Fibroblast of skin of scalp (primary cell): ENCODE measurements at regions not wholly inside any gene's neighbourhood (a gene's known extent, or its start where the extent isn't known, plus 50 kb on each side); places are given as distances from the start of the nearest gene placed in this dataset.

Experiments used
- DNase-seq: peaks from one replicate; pipeline ENCODE4 v3.0.0-alpha.2; 2013

DNA sequence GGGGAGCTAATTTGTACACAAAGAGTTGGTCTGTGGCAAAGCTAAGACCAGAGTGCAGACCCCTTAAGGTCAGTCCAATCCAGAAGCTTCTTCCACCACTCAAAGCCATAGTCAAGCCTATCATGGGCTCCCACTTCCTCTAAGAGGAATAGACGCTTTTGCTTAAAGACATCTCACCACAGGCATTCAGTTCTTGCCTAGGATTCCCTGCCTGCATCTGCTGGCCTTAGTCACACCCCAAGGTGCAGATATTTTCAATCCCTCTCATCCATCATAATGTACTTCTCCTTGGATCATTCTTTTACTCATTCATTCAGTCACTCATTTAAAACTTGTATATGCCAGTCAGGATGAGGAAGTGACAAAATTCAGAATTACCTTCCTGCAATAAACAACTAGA lies 179.6 kb upstream of the STT3B start:
- no peak for DNase-seq

DNA sequence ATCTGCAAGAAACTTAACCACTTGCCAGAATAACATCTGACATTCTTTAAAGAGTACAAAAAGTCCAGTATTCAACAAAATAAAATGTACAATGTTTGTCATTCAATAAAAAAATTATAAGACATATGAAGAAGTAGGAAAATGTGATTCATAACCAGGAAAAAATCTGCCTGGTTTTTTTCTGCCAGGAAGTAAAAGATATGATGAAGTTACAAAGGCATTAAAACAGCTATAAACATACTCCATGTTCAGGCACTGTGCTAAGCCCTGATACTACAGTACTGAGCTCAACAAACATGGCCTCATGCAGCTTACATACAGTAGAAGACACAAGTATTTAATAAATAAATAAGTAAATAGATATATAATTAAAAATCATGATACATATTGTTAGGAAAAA lies 178.4 kb upstream of the STT3B start:
- DNase-seq, result no peak

DNA sequence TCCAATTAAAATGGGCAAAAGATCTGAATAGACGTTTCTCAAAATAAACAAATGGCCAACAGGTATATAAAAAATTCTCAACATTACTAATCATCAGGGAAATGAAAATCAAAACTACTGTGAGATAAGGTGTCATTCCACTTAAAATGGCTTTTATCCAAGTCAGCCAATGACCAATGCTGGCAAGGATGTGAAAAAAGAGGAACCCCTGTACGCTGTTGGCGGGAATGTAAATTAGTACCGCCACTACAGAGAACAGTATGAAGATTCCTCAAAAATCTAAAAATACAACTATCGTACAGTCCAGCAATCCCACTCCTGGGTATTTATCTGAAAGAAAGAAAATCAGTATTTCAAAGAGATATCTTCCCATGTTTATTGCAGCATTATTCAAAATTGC lies 176.9 kb upstream of the STT3B start:
- DNase-seq, result no peak

DNA sequence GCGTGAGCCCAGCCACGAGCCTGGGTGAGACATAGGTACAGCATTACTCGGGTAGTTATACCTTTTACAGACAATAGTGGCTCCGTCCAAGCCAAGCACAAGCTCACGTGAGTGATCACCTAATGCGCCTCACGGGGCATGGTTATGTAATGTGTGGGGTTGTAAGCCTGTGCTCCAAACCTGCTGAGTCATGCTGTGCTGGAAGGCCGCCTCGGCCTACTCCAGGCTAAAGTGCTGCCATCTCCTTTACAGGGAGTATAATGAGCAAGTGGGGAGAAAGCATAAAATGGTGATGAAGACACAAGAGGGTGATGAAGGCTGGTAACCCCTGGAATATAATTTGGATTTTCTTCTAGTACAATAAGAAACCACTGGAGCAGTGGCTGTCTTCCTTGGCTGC lies 175.8 kb upstream of the STT3B start:
- no peak for DNase-seq

DNA sequence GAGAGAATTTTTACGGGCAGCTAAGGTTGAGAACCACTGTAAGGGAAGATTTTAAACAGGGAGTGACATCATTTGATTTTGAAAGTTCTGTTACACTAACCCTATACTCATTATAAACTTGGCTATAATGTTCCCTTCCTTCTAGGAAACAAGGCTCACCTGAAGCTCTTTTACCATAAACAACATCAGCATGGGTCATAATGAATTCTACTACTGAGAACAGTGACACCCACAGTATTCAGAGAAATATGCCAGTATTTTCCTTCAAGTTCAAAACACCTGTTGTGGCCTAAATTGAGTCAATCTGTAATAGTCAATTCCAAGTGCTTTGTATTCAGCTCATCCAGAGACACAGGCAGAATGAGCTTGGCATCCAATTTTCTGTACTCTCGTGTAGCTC lies 175.3 kb upstream of the STT3B start:
- DNase-seq, result no peak

DNA sequence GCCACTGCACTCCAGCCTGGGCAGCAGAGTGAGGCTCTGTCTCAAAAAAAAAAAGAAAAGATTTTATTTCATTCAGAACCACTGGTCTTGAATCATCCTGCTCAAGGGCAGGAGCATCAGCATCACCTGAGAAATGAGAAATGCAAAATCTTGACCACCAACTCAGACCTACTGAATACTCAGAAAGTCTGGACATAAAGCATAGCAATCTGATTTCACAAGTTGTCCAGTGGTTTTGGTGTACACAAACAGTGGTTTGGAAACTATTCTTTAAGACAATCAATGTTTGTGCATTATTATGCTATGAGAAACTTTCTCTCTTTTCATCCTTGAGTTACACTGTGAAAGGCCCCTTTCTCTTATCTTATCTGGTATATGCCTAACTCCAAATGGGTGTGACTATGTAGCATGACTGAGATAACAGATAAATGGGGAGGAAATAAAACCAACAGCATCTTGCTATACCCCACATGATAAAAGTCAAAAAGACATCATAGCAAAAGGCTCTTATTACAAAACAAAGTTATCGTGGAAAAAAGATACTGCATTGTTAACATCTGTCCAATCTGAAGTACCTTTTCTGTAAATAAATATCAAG lies 174.2 kb upstream of the STT3B start:
- DNase-seq, result no peak

DNA sequence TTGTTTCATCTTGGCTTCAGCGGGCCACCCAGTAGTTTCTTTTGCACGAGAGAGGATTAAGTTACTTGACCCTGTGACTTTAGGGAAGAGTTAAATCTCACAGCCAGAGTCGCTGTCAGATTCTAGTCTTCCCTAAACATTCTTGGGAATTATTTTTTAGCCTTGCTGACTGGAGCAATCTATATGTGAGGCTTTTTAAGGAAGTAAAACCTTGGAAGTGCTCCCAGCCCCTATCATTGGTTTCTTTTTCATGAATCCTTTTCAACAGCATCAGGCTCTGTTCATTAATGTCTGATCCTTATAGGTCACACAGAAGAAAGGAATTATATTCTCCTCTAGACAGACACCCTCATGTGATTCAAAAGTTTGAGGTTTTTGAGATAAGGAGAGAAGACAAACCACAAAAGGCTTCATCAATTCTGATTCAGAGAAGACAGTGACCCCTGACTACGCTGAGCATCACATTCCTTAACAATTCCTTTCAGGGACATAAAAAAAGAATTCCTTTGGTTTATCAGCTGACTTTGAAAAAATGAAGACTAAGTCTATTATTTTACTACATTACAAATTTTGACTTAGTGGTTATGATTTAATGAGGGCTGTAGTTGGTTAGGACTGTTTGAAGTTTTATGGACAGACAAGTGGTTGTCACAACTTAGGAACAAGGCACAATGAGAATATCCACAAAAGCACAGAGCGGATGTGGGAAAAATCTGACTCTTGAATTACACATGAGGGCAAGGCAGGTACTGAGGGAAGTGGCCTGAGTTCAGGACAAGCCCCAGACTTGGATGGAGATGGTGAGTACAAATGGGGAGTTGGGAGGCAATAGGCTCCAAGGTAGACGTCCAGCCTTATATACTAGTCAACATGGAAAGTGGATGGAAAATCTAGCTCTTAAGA lies 171.1 kb upstream of the STT3B start:
- peak; percentile 90 for DNase-seq

DNA sequence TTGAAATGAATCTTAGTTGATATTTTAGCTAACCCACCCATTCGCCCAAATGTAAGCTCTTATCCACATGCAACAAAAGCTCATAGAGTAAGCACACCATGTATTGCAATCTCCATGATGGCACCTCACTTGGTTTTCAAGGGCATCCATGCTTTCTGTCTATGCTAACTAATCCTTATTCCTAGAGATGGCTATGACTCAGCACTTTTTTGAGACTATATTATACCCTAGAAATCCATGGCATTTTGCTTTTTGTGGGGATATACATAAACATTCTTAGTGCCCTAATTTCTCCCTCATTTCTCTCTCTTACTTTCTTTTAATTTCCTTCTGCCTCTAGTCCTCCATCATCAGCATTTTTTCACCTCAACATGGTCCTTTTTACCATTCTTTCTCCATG lies 168.5 kb upstream of the STT3B start:
- peak; percentile 33 for DNase-seq

DNA sequence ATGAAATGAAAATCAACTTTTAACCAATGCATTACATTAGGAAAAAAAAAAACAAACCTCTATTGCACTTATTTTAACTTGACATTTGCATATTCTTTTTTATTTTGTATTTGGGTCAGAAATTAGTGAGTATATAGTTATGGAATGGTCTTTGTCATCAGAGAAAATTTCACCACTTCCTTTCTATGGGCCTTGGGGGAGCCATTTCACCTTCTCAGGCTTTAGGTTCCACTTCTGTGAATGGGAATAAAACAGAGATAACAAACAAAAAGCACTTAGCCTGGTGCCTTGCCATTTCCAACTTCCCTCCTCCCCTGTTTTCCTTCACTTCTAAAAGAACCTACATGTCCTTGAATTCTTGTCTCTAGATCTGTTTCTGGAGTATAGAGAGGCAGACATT lies 168.0 kb upstream of the STT3B start:
- DNase-seq, result peak; percentile 77

DNA sequence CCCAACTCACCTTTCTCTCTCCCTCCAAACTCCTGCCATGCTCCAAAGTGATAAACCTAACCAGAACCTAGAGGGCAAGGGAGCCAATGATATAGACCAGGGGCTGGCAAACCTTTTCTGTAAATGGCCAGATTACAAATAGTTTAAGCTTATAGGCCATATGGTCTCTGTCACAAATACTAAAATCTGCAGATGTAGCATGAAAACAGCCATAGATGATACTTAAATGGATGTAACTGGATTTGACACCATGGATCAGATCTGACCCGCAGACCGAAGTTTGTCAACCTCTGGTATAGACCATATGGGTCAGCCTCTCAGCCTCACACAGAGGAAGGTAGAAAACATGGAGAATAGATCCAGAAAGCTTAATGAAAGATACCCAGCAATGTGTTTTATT lies 165.2 kb upstream of the STT3B start:
- DNase-seq, result no peak

DNA sequence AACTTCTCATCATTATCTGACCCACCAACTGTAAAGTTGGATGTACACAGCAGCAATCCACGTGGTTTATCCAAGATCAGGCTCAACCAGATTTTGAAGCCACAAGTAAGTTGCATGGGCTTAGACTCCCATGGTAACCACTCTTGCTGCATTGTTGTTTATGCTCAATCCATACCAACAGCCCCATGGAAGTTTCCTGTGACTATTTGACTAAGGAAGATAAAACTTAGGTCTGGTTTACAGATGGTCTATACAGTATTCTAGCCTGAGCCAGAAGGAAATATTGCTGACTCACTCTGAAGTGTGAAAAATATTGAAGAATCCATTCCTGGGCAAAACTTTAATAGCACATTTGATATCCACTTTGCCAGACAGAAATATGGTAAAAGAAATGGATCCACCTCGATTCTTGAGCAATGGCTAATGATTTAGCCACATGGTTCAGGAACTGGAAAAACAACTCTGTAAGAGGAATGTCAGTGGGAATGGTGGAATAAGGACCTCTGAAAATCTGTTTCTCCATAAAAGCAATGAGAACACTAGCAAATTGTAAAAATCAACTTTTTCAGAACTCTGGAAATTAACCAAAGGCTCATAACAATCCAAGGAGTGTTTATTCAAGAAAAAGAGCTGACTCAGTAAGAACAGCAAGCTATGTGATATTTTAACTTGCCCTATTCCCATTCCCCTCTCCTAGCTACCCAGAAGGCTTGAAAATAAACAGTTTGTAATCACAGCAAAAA lies 162.9 kb upstream of the STT3B start:
- DNase-seq, result peak; percentile 35

DNA sequence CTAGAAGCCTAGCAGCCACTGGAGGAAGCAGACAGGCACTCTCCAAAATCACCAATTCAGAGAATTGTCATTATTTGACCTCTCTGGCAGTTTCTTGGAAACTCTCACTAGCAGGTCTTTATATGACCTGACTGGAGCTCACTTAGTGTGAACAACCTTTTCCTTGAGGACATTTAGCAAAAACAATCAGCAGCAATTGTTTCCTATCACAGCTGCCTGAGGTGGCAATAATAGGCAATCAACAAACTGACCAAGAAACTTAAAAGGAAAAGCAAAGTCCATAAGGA lies 162.4 kb upstream of the STT3B start:
- no peak for DNase-seq

DNA sequence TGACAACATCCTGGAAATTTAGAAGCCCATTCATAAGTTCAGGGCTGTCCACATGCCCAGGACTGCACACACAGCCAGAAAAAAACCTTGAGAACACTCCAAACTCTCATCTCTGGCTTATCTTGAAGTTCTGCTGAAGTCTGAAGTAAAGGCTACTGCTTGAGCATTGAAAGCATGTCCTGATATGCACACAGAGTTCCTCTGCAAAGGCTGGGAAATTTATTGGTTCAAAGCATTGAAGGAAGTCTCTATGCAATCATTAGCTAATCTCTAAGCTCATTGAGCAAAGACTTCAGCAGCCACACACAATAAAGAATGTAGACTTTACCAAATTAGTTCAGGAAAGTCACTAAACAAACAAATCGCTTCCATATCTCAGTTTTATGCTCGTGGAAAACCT lies 162.0 kb upstream of the STT3B start:
- DNase-seq, result no peak

DNA sequence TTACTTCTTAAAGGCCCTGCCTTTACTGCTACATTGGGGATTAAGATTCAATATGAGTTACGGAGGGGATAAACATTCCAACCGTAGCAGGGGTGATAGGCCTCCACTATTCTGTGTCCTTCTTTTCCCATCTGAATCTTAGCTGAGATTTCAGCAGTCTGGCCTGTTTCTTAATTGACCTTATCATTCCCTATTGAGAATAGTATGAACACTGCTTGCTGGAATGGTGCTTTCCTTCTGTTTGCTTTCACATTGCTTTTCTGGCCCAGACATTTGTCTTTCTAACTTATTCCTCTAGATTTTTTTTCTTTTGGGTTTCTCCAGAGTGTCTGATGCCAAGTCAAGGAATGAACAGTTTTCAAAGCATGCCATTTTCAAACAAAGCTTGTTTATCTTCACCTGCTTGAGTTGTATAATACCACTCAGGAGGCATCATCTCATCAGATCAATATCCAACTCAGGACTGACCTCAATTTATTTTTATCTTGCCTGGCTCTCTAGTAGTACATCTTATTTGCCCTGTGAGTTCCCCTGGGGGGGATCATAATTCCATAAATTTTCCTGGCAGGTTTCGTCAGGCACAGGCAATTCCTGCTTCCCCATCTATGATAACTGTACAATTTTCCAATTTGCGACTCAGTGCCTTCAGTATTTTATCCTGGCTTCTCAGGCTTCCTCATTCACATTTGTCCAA lies 161.1 kb upstream of the STT3B start:
- no peak for DNase-seq

DNA sequence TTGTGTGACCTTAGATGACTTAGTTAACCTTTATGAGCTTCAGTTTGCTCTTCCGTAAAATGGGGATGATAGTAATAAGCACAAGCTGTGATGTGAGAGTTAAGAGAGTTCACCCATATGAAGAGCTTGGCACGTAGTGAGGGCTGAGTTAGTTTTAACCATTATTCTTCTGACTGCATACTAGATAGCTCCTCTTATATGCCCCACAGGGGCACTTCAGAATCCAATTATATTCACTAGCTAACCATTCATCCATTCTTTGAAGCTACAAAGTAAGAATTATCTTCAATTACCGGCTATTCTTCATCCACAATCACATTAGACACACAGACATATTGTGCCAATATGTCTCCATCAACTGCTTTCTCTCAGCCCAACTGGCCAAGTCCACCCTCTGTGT lies 159.0 kb upstream of the STT3B start:
- no peak for DNase-seq

DNA sequence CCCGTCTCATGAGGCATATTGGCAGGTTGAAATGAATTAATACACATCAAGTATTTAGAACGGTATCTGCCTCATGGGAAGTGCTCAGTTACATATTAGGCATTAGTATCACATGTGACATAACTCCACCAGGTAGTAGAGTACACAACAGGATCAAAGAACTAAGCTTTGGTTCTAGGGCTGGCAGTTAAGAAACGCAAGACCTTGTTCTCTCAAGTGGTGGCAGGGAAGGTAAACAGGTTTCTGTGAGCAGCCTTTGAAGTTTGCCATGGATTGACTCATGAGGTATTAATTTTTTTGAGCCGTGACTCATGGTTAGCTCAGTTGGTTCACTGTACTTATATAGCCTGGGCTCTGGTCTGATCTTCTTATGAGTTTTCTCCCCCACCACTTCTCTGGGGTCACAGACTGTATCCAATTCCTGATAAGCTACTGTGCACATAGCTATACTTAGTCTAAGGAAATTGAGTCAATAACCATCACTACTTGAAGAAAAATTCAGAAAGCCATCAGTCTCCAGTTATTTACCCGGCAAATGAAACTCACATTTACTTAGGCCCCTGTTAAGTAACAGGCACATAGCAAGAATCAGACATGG lies 155.6 kb upstream of the STT3B start:
- peak; percentile 53 for DNase-seq

DNA sequence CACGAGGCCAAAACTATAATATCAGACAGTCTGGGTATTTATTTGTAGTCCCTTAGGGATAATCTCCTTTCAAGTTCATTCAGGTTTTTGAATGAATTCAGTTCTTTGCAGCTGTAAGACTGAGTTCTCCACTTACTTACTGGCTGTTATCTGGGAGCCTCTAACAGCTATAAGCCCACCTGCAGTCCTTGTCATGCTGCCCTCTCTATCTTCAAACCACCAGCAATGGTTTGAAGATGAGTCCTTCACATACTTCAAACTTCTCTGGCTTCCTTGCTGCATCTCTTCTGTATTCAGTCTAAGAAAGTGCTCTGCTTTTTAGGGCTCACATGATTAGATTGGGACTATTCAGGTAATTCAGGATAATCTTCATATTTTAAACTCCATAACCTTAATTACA lies 154.5 kb upstream of the STT3B start:
- DNase-seq, result no peak

DNA sequence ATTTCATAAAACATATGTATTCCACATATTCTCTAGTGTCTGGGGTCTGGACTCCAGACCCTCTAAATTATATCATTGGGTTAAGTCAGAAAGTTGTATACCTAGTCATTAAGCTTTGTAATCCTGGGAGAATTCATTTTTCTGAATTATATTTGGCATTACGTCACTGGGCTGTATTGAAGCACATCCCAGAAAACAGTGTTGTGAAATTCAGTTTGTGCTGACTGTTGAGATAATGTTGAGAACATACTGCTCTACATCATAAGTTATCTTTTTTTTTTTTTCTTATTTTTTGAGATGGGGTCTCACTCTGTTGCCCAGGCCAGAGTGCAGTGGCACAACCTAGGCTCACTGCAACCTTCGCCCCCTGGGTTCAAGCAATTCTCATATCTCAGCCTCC lies 153.1 kb upstream of the STT3B start:
- no peak for DNase-seq

DNA sequence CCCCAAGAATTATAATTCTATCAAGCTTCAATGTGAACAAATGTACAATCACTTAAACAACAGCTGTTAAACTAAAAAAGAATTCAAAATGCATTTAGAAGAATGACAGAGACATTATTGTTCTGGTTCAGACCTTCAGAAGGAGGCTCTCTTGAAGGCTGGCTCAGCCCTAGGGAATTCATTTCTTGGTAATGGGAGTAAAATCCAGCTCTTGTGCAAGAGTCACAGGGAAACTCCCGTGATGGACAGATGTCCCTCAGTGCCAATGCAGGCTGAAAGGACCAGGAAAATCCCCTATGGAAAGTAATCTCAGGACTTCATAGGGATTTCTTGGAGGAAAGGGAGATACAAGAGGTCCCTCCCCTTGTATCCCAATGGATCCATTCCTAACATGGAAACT lies 149.9 kb upstream of the STT3B start:
- DNase-seq, result no peak

DNA sequence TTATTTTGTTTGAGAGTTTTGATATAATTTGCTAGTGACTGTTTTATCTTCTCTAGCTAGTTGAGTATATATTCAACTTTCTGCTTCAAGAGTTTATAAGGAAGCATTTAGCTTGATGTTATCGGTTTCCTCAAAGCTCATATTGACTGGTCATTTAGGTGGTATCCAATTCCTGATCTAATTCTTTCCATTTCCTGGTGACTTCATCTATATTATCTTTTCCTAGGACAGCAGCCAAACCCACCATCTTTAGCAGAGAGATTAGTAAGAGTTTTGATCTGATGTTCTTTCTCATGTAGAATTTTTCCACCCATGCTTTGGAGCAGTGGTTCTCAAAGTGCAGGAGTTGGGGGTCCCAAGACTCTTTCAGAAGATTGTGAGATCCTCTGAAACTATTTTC lies 148.6 kb upstream of the STT3B start:
- DNase-seq, result no peak

DNA sequence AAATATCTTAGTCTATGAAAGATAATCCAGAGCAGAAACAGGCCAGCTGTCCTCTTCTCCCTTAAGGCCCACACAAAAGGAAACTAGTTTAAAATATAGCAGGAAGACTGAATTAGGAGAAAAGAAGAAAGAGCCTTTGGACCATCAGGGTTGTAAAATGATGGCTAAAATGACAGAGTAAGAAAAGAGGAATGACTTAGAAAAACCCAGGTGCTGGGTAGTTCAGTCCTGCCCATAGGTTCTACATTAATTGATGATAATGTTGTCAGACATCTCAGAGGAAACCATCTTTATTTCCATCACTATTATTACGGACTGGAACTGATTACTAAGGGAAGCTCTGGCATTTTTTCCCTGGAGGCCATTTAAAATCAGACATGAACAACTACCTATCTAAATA lies 142.8 kb upstream of the STT3B start:
- no peak for DNase-seq

DNA sequence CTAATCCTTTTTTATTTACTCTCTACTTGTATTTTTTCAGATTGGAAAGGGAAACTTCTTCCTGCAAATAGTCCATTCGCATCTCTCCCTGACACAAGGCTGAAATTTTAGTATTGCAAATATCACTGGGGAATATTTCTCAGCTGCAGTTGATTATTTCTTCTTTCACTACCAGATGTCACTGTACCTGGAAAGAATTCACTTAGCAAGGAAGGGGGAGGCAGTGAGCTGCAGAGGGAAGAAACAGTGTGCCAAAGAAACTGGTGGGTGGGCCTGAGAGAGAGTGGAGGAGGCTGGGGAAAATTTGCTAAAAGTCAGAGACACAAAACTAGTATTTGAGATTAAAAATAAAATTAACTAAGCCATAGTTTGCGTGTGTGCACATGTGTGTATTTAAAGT lies 142.3 kb upstream of the STT3B start:
- DNase-seq, result no peak

DNA sequence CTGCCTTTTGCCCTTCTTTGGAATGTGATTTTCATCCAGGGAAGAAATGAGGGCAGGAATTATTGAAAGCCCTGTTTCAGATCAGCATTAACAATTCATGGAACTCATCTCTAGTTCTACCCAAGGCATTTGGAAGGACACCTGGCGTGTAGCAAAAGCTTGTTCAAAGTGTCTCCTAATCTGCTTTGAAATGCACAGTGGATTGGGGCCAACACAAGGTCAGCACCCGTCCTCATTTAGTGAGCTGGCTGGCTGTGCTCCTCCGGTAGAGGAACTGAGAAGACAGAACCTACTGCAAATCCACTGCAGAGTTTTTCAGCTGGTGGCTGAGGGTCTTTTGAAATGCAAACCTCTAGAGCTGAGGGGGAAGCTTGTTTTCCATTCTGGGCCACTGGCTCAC lies 141.6 kb upstream of the STT3B start:
- no peak for DNase-seq
